Activated T-cell treated with anti-CD3 and anti-CD28 coated beads, Interleukin-2, amount 50 U/mL, for 72 hours (primary cell): ENCODE measurements at regions not wholly inside any gene's neighbourhood (a gene's known extent, or its start where the extent isn't known, plus 50 kb on each side); places are given as distances from the start of the nearest gene placed in this dataset.

Experiments
- ATAC-seq, 2 donors: fragments of 150-1000 bp; cut with Tn5 transposase; replicated peaks in 1 of 2; 2 replicates each; pipeline ENCODE4 v1.10.0; 2021; ENCODE audit warnings: moderate library complexity in 2 of 2, mild to moderate bottlenecking in 1 of 2
- DNase-seq, 2 donors: peaks; one replicate each; pipeline ENCODE4 v3.0.0; 2021 to 2022; ENCODE audit warnings: mixed read lengths in 1 of 2
- H3K27ac Mint-ChIP-seq: one replicate; pipeline ENCODE4 v1.8.0; 2022; ENCODE audit warnings: mild to moderate bottlenecking, moderate library complexity, mixed read lengths
- H3K27me3 Mint-ChIP-seq: one replicate; pipeline ENCODE4 v1.8.0; 2022; ENCODE audit warnings: low read depth, mixed read lengths
- H3K36me3 Mint-ChIP-seq, 2 donors: one replicate each; pipeline ENCODE4 v1.8.0; 2022; ENCODE audit warnings: mixed read lengths in 2 of 2, mild to moderate bottlenecking in 1 of 2; ENCODE audit not compliant: insufficient read depth in 2 of 2
- H3K4me1 Mint-ChIP-seq: one replicate; pipeline ENCODE4 v1.8.0; 2022; ENCODE audit warnings: low read depth, mixed read lengths
- H3K4me3 Mint-ChIP-seq, 2 donors: one replicate each; pipeline ENCODE4 v1.8.0; 2022; ENCODE audit warnings: mild to moderate bottlenecking in 2 of 2, mixed read lengths in 2 of 2, moderate library complexity in 2 of 2
- H3K9me3 Mint-ChIP-seq, 2 donors: one replicate each; pipeline ENCODE4 v1.8.0; 2022; ENCODE audit warnings: mixed read lengths in 2 of 2

- H3K27ac Mint-ChIP-seq, result no peak overlapping the region
- H3K27me3 Mint-ChIP-seq, result no peaks in the 10 kb centered on the region
- no peaks in the 10 kb centered on the region for H3K36me3 Mint-ChIP-seq
- no peak overlapping the region for H3K4me3 Mint-ChIP-seq
- H3K4me1 Mint-ChIP-seq, result peaks cover 5% of the 10 kb centered on the region
- ATAC-seq (no peak), DNase-seq (no peak)
- no peaks in the 10 kb centered on the region for H3K9me3 Mint-ChIP-seq
These were observed 84.6 kb upstream of the FAM3C start for GRCh38 chr7:121480566-121481335.

- Mint-ChIP-seq H3K9me3 (no peaks in the 10 kb centered on the region), H3K36me3 (no peaks in the 10 kb centered on the region), H3K27me3 (no peaks in the 10 kb centered on the region), H3K4me1 (peaks cover 5% of the 10 kb centered on the region), H3K27ac (no peak overlapping the region), H3K4me3 (no peak overlapping the region)
- no peak for ATAC-seq
- DNase-seq, result no peak
These were observed 84.0 kb upstream of the FAM3C start for GRCh38 chr7:121480058-121480457.

- Mint-ChIP-seq H3K9me3 (no peaks in the 10 kb centered on the region), H3K27me3 (no peaks in the 10 kb centered on the region), H3K27ac (no peak overlapping the region), H3K4me3 (no peak overlapping the region), H3K36me3 (no peaks in the 10 kb centered on the region), H3K4me1 (peaks cover 5% of the 10 kb centered on the region)
- DNase-seq (no peak), ATAC-seq (no peak)
These were observed 83.4 kb upstream of the FAM3C start for GRCh38 chr7:121479466-121479865.

DNA sequence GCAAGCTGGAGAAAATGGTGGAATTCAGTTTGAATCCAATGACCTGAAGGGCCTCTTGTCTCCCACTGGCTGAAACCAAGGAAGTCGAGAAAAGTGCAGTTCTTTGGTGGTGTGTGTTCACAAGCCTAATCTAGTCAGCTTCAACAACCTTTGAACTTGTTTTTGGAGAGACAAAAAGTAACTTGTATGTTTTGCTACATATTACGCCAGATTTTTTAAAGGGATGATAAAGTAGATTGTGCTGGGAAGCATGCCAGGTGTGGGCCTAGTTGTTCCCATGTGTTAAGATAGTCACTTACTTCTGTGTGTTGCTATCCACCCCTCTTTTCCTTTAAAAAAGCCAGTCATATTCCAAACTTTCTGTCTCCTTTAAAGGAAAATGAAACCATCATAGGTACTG is 79.7 kb upstream of the FAM3C start:
- ATAC-seq (no peak), DNase-seq (no peak)
- peaks cover 0 to 1% of the 10 kb centered on the region in 2 donors for H3K36me3 Mint-ChIP-seq
- peaks cover 4% of the 10 kb centered on the region for H3K4me1 Mint-ChIP-seq
- H3K27ac Mint-ChIP-seq, result no peak overlapping the region
- no peak overlapping the region for H3K4me3 Mint-ChIP-seq
- H3K9me3 Mint-ChIP-seq, result peaks cover 0 to 2% of the 10 kb centered on the region in 2 donors
- no peaks in the 10 kb centered on the region for H3K27me3 Mint-ChIP-seq

DNA sequence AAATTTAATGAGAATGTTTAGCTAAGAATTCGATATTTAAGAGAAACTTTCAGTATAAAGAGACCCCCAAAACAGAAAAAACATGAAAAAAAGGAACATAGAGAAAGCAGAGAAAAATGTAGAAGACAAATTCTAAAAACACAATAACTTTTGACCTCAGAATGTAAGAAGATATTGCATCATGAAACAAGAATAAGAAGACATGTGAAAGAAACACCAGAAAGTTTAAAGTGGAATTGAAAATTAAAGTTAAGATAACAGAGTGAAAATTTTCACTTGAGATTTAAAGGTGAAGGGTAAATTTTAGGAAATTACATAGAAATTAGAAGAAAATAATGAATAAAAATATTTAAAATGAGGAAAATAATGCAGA is 78.2 kb upstream of the FAM3C start:
- no peaks in the 10 kb centered on the region for H3K27me3 Mint-ChIP-seq
- H3K27ac Mint-ChIP-seq, result peak overlapping the region; percentile 51
- peaks cover 0 to 2% of the 10 kb centered on the region in 2 donors for H3K9me3 Mint-ChIP-seq
- peaks cover 0 to 1% of the 10 kb centered on the region in 2 donors for H3K36me3 Mint-ChIP-seq
- DNase-seq, result no peak
- H3K4me3 Mint-ChIP-seq, result no peak overlapping the region
- no peak for ATAC-seq
- H3K4me1 Mint-ChIP-seq, result peaks cover 4% of the 10 kb centered on the region

- Mint-ChIP-seq H3K4me1 (peaks cover 4% of the 10 kb centered on the region), H3K27me3 (no peaks in the 10 kb centered on the region), H3K4me3 (no peak overlapping the region), H3K27ac (peak overlapping the region; percentile 51), H3K9me3 (peaks cover 0 to 2% of the 10 kb centered on the region in 2 donors), H3K36me3 (peaks cover 0 to 1% of the 10 kb centered on the region in 2 donors)
- DNase-seq (no peak), ATAC-seq (no peak)
These were observed 77.7 kb upstream of the FAM3C start for GRCh38 chr7:121473645-121474300.

- H3K27me3 Mint-ChIP-seq, result peaks cover 4% of the 10 kb centered on the region
These were observed 70.3 kb upstream of the FAM3C start for GRCh38 chr7:121466455-121466854.

DNA sequence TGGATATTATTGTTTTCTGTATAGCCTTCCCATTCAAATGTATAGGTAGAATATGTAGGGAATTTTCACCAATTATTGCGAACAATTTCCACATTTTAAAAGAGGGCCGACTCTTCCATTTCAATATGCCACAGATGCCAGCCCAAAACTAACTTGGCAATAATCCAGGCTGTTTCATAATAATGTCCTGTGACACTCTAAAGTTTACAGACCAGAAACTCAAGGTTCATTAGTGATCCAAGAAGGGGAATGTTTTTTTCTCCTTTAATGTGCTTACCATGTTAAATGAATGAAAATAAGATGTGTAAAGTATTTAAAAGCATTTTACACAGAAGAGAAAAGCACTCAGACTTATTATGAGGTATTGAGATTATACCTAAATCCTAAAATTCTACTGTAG is 63.0 kb upstream of the FAM3C start:
- H3K27ac Mint-ChIP-seq, result no peak overlapping the region
- peaks cover 4% of the 10 kb centered on the region for H3K27me3 Mint-ChIP-seq
- no peak for ATAC-seq
- no peaks in the 10 kb centered on the region for H3K4me1 Mint-ChIP-seq
- no peaks in the 10 kb centered on the region for H3K36me3 Mint-ChIP-seq
- H3K9me3 Mint-ChIP-seq, result peaks cover 0 to 2% of the 10 kb centered on the region in 2 donors
- DNase-seq, result no peak
- no peak overlapping the region for H3K4me3 Mint-ChIP-seq

More at GRCh38 chr7:121466455-121466854, 70.3 kb upstream of the FAM3C start:
- Mint-ChIP-seq H3K36me3 (peaks cover 0 to 1% of the 10 kb centered on the region in 2 donors), H3K4me1 (no peaks in the 10 kb centered on the region), H3K4me3 (no peak overlapping the region), H3K9me3 (no peaks in the 10 kb centered on the region), H3K27ac (no peak overlapping the region)
- DNase-seq (no peak), ATAC-seq (no peak)

DNA sequence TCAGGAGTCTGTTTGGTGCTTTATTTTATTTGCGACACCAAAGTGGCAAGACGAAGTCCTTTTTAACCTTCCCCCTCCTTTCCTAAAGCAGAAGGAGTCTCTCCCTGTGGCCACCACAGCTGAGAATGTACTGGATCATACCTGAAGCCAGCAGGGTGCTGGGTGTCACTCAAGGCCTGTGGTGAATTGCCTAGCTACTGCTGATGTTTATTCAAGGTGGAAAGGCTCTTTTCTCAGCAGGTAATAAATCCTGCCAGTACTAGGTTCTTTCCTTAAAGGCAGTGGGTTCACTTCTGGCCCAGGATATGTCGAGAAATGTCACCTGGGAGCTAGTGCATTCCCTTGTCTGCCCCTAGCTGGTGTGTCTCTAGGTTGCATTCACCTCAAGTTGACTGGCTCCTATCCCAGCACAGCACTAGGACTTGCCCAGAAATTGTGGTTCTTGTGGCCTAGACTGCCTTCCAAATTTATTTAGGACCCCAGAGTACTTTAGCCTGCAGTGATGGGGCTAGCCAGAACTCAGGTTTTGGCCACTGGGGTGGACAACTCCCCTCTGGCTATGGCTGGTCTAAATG is 60.8 kb upstream of the FAM3C start:
- Mint-ChIP-seq H3K4me3 (no peak overlapping the region), H3K36me3 (no peaks in the 10 kb centered on the region), H3K27me3 (peaks cover 4% of the 10 kb centered on the region), H3K27ac (no peak overlapping the region), H3K4me1 (no peaks in the 10 kb centered on the region), H3K9me3 (peaks cover 0 to 2% of the 10 kb centered on the region in 2 donors)
- no peak for DNase-seq
- no peak for ATAC-seq

DNA sequence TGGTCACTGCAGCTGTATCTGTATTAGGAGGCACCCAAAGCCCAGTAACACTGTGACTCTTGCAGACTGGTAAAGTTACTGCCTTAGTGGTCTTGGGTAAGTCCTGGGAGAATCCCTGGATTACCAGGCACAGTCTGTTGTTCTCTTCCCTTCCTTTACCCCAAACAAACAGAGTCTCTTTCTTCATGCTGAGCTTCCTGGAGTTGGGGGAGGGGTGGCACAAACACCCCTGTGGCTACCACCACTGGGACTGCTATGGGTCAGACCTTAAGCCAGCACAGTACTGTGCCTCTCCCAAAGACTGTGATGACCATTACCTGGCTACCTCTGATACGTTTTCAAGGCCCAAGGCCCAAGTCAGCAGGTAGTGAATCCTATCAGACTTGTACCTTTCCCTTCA is 59.9 kb upstream of the FAM3C start:
- no peak overlapping the region for H3K27ac Mint-ChIP-seq
- no peaks in the 10 kb centered on the region for H3K4me1 Mint-ChIP-seq
- ATAC-seq (no peak), DNase-seq (no peak)
- no peaks in the 10 kb centered on the region for H3K27me3 Mint-ChIP-seq
- H3K36me3 Mint-ChIP-seq, result no peaks in the 10 kb centered on the region
- H3K4me3 Mint-ChIP-seq, result no peak overlapping the region
- peaks cover 0 to 2% of the 10 kb centered on the region in 2 donors for H3K9me3 Mint-ChIP-seq

DNA sequence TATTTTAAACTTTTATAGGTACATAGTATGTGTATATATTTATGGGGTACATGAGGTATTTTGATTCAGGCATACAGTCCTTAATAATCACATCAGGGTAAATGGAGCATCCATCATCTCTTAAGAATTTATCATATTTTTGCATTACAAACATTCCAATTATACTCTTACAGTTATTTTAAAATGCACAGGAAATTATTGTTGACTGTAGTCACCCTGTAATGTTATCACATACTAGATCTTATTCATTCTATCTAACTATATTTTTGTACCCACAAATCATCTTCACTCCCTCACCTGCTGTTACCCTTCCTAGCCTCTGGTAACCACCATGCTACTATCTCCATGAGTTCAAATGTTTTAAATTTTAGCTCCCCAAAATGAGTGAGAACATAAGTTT is 56.3 kb upstream of the FAM3C start:
- Mint-ChIP-seq H3K27ac (no peak overlapping the region), H3K4me3 (no peak overlapping the region), H3K4me1 (no peaks in the 10 kb centered on the region), H3K27me3 (no peaks in the 10 kb centered on the region), H3K36me3 (no peaks in the 10 kb centered on the region), H3K9me3 (peaks cover 0 to 2% of the 10 kb centered on the region in 2 donors)
- ATAC-seq (no peak), DNase-seq (no peak)

- no peak for ATAC-seq
- no peak overlapping the region for H3K4me3 Mint-ChIP-seq
- H3K4me1 Mint-ChIP-seq, result no peaks in the 10 kb centered on the region
- H3K27me3 Mint-ChIP-seq, result no peaks in the 10 kb centered on the region
- peaks cover 0 to 2% of the 10 kb centered on the region in 2 donors for H3K9me3 Mint-ChIP-seq
- peak overlapping the region; percentile 21 for H3K27ac Mint-ChIP-seq
- no peaks in the 10 kb centered on the region for H3K36me3 Mint-ChIP-seq
- no peak for DNase-seq
These were observed 55.4 kb upstream of the FAM3C start for GRCh38 chr7:121451367-121452094.

DNA sequence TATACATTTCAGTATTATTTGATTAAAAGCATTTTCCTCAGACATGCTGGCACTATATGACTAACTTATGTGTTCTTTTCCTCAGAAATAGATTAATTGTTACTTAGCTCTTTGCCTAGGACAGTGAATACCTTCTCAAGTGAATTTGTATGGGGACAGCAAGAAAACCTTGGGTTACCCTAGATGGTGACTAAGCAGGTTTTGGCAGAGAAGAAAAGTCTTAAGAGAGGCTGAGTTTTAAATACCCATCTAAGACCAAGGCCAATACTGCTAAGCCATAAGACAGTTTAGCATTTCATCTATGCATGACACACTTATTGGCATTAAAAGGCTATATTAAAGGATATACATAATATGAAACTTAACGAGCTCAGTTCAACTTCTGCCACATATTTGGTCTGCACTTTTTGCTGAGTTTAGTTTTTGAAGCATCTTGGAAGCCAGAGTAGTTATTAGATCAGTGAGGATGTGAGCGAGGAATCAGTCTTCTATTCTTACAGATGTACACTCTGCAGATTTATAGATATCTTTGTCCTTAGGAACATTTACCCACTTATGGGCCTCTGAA is 54.6 kb upstream of the FAM3C start:
- DNase-seq, result no peak
- H3K9me3 Mint-ChIP-seq, result peaks cover 0 to 2% of the 10 kb centered on the region in 2 donors
- no peak overlapping the region for H3K4me3 Mint-ChIP-seq

More for the DNA sequence above, 54.6 kb upstream of the FAM3C start:
- Mint-ChIP-seq H3K4me1 (no peaks in the 10 kb centered on the region), H3K27ac (no peak overlapping the region), H3K36me3 (no peaks in the 10 kb centered on the region), H3K27me3 (no peaks in the 10 kb centered on the region)
- ATAC-seq, result no peak
